ENCODE measurements at regions not wholly inside any gene's neighbourhood (a gene's known extent, or its start where the extent isn't known, plus 50 kb on each side); places are given as distances from the start of the nearest gene placed in this dataset.
A peak's percentile ranks its signal among the peaks of the same experiment; 100 is the strongest.

DNA sequence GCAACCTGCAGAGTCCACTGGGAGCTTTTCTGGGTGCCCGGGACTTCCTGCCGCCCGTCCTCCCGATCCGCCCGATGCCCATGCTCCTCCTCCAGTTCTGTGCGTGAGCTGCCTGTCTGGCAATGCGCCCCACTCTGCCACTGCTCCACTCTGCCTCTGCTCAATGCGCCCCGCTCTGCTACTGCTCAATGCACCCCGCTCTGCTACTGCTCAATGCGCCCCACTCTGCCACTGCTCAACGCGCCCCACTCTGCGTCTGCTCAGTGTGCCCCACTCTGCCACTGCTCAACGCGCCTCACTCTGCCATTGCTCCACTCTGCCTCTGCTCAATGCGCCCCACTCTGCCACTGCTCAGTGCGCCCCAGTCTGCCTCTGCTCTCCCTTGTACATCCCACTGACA, 436.0 kb downstream of the NR2F1-AS1 start:
- in situ Hi-C loops (cut with MboI; ENCODE audit: low sequenced_read_pairs in 4 of 4) (no loop called here), intact Hi-C loops (cut with DNase I; ENCODE audit: low total_unique reads) (no loop called here)
- no peaks in the 10 kb centered on the region for H3K36me3 ChIP-seq
- no peak for ATAC-seq
- no peaks in the 10 kb centered on the region for H3K9me3 ChIP-seq
- H3K4me1 ChIP-seq = no peaks in the 10 kb centered on the region
- H3K4me3 ChIP-seq = no peak overlapping the region
- no peak for DNase-seq
- H3K27ac ChIP-seq = no peak overlapping the region
- TF ChIP-seq, protein P1, sequence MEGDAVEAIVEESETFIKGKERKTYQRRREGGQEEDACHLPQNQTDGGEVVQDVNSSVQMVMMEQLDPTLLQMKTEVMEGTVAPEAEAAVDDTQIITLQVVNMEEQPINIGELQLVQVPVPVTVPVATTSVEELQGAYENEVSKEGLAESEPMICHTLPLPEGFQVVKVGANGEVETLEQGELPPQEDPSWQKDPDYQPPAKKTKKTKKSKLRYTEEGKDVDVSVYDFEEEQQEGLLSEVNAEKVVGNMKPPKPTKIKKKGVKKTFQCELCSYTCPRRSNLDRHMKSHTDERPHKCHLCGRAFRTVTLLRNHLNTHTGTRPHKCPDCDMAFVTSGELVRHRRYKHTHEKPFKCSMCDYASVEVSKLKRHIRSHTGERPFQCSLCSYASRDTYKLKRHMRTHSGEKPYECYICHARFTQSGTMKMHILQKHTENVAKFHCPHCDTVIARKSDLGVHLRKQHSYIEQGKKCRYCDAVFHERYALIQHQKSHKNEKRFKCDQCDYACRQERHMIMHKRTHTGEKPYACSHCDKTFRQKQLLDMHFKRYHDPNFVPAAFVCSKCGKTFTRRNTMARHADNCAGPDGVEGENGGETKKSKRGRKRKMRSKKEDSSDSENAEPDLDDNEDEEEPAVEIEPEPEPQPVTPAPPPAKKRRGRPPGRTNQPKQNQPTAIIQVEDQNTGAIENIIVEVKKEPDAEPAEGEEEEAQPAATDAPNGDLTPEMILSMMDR (IDR thresholded peaks at IDR 0.05 in 4 of 5, conservative IDR thresholded peaks at IDR 0.05 in 1 of 5) = no peak
- TF ChIP-seq POLR2A (IDR thresholded peaks at IDR 0.05) = no peak
- no peaks in the 10 kb centered on the region for H3K27me3 ChIP-seq

DNA sequence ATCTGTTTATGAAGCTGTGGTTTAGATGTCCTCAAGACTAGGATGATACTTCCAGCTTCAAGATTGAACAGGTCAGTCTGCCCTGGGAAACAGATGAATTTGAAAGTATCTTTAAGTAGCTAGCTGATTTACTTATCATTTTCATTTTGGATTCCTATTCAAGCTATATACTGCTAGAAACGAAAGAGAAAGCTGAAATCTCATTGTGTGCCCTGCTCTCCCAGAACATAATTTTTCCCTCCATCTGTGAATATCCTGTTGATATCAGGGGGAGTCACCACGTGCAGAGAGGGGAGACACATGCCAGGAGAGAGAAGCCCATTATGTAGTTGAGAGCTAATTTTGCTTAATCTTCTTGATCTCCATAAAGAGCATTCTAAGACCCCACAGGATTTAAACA, 439.1 kb downstream of the NR2F1-AS1 start:
- H3K27me3 ChIP-seq = no peaks in the 10 kb centered on the region
- TF ChIP-seq, protein P1 (IDR thresholded peaks at IDR 0.05 in 4 of 5, conservative IDR thresholded peaks at IDR 0.05 in 1 of 5) = no peak
- no peak for TF ChIP-seq POLR2A (IDR thresholded peaks at IDR 0.05)
- in situ Hi-C loops (cut with MboI; ENCODE audit: low sequenced_read_pairs in 4 of 4) = no loop called here

DNA sequence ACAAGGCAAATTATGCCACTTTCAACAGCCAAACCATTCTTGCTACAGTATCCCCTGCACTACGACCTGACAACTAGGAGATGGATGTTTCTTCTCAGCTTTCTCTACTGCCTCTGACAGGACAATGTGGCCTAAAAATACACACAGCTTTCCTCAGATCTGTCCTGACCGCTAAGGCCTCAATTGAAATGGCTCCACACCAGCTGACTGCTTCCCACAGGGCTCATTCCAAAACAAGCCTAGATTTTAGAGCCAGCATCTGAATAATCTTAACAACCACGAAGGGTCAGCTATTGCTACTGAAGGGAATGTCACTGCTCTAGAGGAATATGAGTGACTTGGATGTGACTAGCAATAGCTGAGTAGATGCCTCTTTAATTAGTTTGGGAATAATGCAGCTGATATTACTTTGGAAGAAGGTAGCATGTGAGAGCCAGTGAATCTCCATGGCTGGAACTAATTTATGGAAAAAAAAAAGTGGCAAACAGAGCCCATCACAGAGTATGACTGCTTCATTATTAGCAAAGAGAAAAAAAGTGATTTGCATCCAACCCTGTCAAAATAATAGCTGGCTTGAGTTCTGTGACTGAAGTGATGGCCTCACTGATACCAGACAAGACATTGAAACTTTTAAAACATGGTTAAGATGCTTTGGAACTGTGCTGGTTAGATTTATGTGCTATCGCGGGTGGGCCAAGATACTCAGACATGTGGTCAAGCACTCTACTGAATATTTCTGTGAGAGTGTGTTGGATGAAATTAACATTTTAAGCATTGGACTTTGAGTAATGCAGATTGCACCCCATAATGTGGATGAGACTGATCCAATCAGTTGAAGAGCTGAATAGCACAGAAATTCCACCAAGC, 450.2 kb downstream of the NR2F1-AS1 start:
- Histone ChIP-seq H3K27me3 (no peaks in the 10 kb centered on the region), H3K4me1 (no peaks in the 10 kb centered on the region), H3K9me3 (no peaks in the 10 kb centered on the region), H3K27ac (no peak overlapping the region), H3K36me3 (no peaks in the 10 kb centered on the region), H3K4me3 (no peak overlapping the region)
- ATAC-seq (peak in 1 of 2 donors; percentile 30), DNase-seq (no peak)
- in situ Hi-C loops (cut with MboI; ENCODE audit: low sequenced_read_pairs in 4 of 4) (no loop called here), intact Hi-C loops (cut with DNase I; ENCODE audit: low total_unique reads) (no loop called here)
- TF ChIP-seq, protein P1 (IDR thresholded peaks at IDR 0.05 in 4 of 5, conservative IDR thresholded peaks at IDR 0.05 in 1 of 5) = no peak
- no peak for TF ChIP-seq POLR2A (IDR thresholded peaks at IDR 0.05)

More for the DNA sequence above, 439.1 kb downstream of the NR2F1-AS1 start:
- intact Hi-C loops (cut with DNase I; ENCODE audit: low total_unique reads) = no loop called here
- DNase-seq (no peak), ATAC-seq (no peak)
- H3K9me3 ChIP-seq = no peaks in the 10 kb centered on the region
- no peak overlapping the region for H3K4me3 ChIP-seq
- H3K36me3 ChIP-seq = no peaks in the 10 kb centered on the region
- H3K27ac ChIP-seq = no peak overlapping the region
- no peaks in the 10 kb centered on the region for H3K4me1 ChIP-seq

DNA sequence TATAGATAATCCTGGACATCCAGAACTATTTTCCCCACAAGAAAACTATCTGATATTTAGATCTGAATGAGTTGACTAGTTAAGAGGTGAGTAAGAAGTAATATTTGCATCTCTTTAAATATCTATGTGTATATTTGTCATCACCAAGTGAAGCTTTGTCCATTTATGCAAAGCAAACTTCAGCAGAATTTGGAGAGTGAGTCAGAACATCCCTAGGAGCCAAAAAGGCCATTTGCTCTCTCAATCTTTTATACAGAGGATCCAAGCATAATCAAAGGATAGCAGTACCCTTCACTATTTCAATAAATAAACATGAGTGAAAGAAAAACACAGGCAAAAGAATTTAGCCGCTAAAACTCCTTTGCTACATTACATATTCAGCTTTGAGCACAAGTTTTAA, 454.4 kb downstream of the NR2F1-AS1 start:
- Histone ChIP-seq H3K27me3 (no peaks in the 10 kb centered on the region), H3K9me3 (no peaks in the 10 kb centered on the region), H3K4me3 (no peak overlapping the region), H3K36me3 (no peaks in the 10 kb centered on the region), H3K27ac (no peak overlapping the region), H3K4me1 (no peaks in the 10 kb centered on the region)
- DNase-seq = no peak
- no peak for ATAC-seq
- in situ Hi-C loops (cut with MboI; ENCODE audit: low sequenced_read_pairs in 4 of 4) (no loop called here), intact Hi-C loops (cut with DNase I; ENCODE audit: low total_unique reads) (no loop called here)
- TF ChIP-seq, protein P1 (IDR thresholded peaks at IDR 0.05 in 4 of 5, conservative IDR thresholded peaks at IDR 0.05 in 1 of 5) = no peak
- TF ChIP-seq POLR2A (IDR thresholded peaks at IDR 0.05) = no peak
